HG03135 (cell line): ENCODE measurements at regions not wholly inside any gene's neighbourhood (a gene's known extent, or its start where the extent isn't known, plus 50 kb on each side); places are given as distances from the start of the nearest gene placed in this dataset.

Experiments used
- ATAC-seq: cut with Tn5 transposase; IDR thresholded peaks from one replicate; pipeline ENCODE4 v1.9.1; 2021; ENCODE audit warnings: mild to moderate bottlenecking, moderate library complexity; ENCODE audit not compliant: unreplicated experiment

DNA sequence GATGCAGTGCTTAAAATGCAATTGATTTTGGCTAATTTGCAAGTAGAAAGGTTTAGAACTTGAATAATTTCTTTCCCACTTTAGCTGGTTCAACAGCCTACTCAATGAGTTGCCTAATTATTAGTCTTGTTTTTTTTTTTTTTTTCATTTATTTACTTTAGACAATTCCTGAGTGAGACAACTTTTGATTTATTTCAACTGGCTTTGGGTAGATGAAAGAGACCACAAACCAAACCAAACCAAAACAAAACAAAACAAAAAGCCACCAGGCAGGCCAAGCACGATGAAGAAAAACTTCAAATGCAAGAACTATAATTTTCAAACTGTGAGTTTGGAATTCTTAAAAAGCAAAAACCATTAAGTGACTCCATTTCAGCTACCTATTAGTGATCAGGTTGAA, 469.9 kb downstream of the GBE1 start:
- ATAC-seq = no peak

GRCh38 chr3:81289676-81290075, 471.8 kb downstream of the GBE1 start:
- no peak for ATAC-seq

DNA sequence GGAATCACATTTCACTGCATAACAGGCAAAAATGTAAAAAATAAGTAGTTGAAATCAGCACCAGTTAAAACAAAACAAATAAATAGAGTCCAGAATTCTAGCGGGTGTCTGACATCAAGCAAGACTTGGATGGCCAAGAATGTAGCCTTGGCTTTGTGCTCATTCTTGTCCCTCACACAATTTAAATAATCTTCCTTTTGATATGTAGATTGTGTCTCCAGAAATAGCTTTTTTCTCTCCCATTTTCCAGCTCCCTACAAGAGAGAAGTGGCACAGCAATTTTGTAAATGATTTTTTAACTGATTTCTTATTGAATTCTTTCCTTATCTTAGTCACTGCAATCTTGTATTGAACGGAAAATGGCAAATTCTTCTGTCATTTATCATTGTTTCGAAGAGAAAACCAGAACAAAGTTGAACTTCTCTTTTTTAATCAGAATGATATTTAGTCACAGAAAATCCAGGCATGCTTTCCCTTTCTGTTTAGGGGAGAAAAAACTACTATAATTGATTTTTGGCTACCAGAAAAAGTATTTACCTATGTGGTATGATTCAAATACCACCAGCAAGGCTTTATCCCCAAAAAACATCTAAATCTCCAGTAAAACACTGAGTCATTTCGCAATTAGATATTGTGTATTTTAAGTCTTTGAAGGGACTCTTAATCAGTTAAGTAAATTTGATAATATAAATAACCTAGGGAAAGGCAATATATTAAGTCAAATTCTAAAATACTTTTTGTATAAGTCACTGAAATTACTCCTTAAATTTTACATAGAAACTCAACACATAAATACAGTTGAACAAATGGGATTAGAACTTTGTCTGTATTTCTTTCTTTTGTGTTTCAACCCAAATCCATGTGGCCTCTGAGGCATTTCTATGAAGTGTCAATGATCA, 481.7 kb downstream of the GBE1 start:
- no peak for ATAC-seq

GRCh38 chr3:81277853-81278252, 483.6 kb downstream of the GBE1 start:
- ATAC-seq = no peak

DNA sequence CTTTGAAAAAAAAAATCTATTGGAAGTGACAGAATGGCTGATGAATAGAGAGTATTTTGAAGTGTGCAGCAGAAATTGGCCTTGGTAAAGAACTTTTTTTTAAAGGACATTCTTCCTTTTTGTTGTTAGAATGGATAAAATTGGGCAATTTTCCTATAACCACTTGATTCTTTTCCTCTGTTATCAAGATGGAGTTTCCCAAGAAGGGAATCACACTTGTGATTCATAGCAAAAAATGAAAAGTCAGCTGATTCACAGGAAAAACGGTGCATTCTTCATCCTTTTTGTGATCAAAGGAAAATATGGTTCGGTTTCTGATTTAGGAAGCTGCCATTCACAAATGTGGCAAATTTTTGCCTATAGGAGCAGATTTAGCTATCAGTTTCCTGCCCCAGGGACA, 486.8 kb downstream of the GBE1 start:
- no peak for ATAC-seq

- peak; percentile 96 for ATAC-seq
These were observed 490.7 kb downstream of the GBE1 start for GRCh38 chr3:81270603-81271379.

- ATAC-seq = no peak
These were observed 492.9 kb downstream of the GBE1 start for GRCh38 chr3:81268526-81268925.

DNA sequence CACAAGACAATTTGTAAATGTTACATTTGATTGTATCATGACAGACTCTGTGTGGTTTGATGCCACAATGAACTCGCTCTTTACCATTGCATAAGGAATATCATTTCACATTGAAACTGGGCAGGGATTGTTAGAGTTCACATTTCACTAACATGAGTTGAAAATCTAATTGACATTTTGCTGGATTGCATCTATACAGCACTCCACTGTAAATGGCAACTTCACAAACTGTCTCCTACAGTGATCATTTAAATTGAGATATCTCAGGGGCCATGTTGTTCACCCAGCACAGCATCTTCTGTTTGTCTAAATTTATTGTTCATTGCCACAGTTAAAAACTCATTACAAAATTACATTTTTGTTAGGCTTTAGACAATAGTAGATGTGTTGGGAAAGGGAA, 499.4 kb downstream of the GBE1 start:
- ATAC-seq = no peak

DNA sequence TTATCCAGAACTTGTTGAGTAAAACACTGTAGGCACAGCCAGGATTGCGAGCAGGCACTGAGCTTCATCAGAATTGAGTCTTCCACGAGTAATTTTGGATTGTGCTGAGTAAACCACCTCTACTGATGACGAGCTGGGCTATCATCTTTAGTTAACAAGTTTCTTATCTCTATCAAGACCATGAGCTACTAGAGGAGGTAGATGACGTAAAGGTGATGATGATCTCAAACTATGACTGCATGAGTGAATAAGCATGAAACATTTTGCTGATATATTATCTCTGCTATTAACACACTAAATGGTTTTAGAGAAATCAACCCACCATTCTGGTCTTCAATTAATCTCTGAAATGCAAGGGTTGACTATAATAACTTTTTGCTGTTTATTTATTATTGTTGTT, 506.0 kb downstream of the GBE1 start:
- no peak for ATAC-seq

- no peak for ATAC-seq
These were observed 510.3 kb downstream of the GBE1 start for GRCh38 chr3:81251096-81251495.

GRCh38 chr3:81249540-81250029, 511.9 kb downstream of the GBE1 start:
- ATAC-seq = peak; percentile 73

DNA sequence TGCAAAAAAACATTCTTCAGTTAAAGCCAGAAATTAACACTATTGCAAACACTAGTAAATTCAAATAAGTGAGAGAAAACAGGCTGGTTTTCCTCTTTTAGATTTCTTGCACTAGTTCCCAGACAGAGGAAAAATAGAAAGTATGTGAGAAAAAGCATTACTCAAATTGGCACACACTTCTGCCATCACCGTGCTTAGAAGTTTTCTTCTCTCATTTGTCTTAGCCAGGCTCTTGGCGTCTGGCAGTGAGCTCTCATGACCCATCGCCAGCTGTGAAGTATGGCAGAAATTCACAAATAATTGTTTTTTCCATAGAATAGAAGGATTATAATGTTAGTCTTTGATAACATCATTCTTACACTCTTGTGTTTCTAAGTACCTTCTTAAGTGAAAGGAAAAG, 515.9 kb downstream of the GBE1 start:
- no peak for ATAC-seq

GRCh38 chr3:81245043-81245442, 516.4 kb downstream of the GBE1 start:
- ATAC-seq = no peak

- ATAC-seq = no peak
These were observed 517.2 kb downstream of the GBE1 start for GRCh38 chr3:81244231-81244630.

DNA sequence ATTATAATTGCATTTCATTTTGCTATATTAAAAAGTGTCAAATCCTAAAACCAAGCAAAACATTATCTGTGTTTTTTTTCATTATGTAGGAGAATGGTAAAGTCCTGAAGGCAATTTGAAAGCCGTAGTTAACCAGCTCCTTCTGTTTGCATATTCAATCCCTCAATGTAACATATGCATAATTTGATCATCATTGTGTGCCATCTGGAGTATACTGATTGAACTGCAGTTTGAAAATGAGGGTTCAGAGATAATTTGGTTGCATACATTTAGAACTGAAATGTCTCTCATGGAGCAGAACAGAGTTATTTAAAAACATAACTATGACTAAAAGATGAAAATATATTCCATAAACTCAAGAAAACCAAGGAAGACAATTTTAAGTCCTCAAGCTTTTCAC, 518.6 kb downstream of the GBE1 start:
- ATAC-seq = no peak

- ATAC-seq = no peak
These were observed 524.3 kb downstream of the GBE1 start for GRCh38 chr3:81237181-81237580.

DNA sequence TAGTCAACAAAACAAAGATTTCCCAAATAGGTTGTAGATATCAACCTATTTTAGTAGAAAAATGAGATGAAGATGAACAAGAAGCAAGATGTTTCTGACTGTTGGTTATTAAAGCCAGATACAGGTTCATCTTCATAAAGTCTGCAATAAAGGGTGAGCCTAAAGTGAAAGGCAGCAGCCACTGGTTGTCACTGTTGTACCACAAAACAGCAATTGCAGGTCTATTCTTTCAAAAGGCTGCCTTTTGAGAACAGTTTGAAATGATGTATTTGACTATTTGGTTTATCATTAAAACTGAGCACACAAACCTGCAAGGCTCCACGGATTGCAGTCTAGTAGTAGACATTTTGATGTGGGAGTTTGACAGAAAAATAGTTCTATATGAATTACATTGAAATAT, 543.4 kb downstream of the GBE1 start:
- ATAC-seq = no peak

GRCh38 chr3:81217101-81217500, 544.3 kb downstream of the GBE1 start:
- no peak for ATAC-seq

DNA sequence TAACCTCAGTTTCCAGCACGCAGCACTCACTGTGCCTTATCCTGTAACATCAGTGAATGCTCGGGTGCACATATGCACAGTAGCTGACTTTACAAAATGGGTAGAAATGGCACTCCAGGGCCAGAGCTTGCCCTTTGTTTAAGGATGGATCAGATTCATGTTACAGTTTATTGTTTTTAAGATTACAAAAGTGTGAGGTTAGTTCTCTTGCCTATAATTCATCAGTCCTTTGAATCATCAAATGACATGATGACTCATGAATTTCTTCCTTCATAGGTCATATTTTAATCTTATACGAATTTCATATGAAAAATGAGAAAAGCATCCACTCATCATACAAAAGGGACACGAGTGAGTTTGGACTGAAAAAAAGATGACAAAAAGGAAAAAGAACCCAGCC, 545.3 kb downstream of the GBE1 start:
- no peak for ATAC-seq

DNA sequence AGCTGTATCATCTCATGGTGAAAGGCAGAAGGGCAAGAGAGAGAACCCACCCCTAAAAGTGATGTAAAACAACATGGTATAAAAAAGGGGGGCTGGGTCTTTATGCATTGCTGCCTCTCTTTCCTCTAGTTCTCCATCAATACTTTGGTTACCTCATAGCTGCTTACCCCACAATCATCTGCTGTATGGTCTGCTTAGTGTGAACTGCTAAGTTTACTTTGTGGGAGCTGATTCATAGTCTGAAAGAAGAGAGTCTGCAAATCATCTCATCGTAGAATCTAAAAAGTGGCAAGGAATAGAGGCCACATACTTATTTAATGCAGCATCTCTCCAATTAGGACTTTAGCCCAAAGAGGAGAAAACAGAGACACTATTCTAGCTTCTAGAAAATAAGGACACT, 546.8 kb downstream of the GBE1 start:
- no peak for ATAC-seq

DNA sequence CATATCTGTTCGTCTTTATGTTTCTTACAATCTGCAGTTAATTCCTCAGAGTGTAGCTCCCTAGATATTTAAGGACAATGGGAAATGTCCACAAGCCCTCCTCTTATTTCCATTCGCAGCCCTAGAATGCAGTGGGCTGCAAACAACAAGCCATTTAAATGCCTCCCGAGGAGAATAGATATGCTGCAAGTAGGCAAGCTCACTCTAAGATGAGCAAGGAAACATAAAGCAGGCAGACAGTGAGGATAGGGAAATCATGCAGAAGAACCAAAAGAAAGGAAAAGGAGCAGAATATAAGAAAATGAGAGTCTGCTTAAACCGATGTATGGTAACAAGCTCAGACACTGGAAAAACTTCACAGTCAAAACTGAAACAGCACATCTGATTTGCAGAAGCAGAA, 561.9 kb downstream of the GBE1 start:
- ATAC-seq = no peak

DNA sequence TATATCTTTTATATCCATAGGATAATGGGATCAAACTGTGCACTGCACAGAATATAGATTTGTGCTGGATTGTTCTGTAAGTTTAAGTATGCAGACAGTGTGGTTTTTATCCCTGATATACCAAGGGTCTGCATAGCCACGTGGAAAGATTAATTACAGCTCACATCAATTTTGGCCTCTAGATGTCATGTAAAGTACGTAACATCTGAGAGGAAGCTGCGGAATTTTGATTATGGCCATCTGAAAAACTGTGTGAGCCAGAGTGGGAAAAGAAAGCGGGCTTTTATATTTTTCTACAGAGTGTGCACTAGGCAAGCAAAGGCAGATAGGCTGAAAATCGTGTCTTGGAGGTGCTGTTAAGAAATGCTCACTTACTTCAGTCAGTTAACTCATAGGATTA, 562.7 kb downstream of the GBE1 start:
- no peak for ATAC-seq
